ENCODE measurements at regions not wholly inside any gene's neighbourhood (a gene's known extent, or its start where the extent isn't known, plus 50 kb on each side); places are given as distances from the start of the nearest gene placed in this dataset.

DNA sequence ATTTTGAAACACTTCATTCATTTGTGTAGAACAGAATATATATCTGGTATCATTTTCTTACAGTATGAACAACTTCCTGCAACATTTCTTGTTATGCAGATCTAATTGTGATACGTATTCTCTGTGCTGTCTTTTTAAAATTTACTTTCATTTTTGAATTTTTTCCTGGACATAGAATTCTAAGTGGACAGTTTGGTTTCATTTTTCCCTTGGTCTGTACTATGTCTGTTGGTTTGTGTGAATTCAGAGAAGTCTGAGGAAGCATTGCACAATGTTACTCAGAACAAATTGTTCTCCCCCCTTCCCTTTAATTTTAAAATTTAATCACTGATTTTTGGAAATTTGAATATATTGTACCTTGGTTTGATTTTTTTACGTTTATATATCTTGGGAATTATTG is 352.5 kb upstream of the PCDH20 start:
- Histone ChIP-seq H3K27me3 (ENCODE audit: control insufficient read depth, insufficient read depth, low read length) (no peaks in the 10 kb centered on the region), H3K27ac (ENCODE audit: low read length) (no peak overlapping the region), H3K4me1 (ENCODE audit: control insufficient read depth, low read depth, low read length) (no peaks in the 10 kb centered on the region), H3K9me3 (ENCODE audit: control insufficient read depth, low read depth, low read length) (no peaks in the 10 kb centered on the region), H3K36me3 (ENCODE audit: control insufficient read depth, low read depth, low read length) (no peaks in the 10 kb centered on the region), H3K9ac (ENCODE audit: low read length) (no peak overlapping the region), H3K4me3 (ENCODE audit: low read length) (no peak overlapping the region)

DNA sequence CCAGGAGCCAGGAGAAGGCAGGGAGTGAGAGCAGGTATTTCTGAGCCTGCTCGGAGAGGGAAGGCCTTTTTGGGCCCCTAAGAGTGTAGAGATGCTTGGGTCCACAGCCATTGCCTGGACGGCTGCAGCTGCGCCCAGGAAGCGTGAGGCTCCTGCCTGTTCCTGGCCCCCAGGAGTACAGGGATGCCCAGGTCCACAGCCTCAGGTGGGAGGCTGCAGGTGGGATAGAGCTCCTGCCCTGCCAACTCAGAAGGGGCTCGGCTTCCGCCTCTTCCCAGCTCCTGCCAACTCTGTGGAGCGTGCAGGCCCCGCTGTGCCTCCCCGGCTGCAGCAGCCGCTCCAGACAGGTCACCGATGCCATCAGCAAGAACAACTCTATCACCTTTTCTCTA is 351.0 kb upstream of the PCDH20 start:
- H3K4me3 ChIP-seq (ENCODE audit: low read length): no peak overlapping the region
- no peaks in the 10 kb centered on the region for H3K27me3 ChIP-seq (ENCODE audit: control insufficient read depth, insufficient read depth, low read length)
- H3K36me3 ChIP-seq (ENCODE audit: control insufficient read depth, low read depth, low read length): no peaks in the 10 kb centered on the region
- H3K9ac ChIP-seq (ENCODE audit: low read length): no peak overlapping the region
- no peaks in the 10 kb centered on the region for H3K9me3 ChIP-seq (ENCODE audit: control insufficient read depth, low read depth, low read length)
- no peak overlapping the region for H3K27ac ChIP-seq (ENCODE audit: low read length)
- H3K4me1 ChIP-seq (ENCODE audit: control insufficient read depth, low read depth, low read length): no peaks in the 10 kb centered on the region

DNA sequence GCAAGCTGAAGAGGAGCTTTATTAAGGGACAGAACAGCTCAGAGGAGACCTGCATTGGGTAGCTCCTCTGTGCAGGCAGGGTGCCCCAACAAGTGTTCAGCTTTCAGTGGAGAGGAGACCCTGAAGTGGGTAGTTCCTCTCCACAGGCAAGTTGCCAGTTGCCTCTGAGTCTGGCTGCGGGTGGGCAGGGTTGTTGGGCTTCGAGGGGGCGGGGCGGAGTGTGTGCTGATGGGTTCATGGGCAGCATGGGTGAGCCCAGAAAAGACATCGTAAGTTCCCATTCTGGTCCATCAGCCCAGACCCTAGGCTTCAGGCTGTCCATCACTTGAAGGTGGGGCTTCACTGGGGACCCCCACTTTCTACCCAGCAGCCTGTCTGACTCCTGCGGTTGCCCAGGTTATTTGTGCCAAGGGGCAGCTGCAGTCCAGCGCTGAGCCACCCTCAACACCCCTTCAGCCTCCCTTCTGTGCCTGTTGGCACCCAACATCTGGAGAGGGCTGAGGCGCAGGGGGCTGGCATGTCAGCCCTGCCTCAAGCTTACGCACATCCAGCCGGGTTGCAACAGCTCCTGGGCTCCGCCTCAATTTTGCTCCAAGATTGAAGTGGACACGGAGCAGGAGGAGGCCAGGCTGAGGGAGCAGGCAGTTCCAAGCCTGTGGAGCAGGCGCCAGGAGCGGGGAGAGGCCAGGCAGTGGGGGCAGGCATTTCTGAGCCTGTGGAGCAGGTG is 350.5 kb upstream of the PCDH20 start:
- Histone ChIP-seq H3K36me3 (ENCODE audit: control insufficient read depth, low read depth, low read length) (no peaks in the 10 kb centered on the region), H3K4me3 (ENCODE audit: low read length) (no peak overlapping the region), H3K9me3 (ENCODE audit: control insufficient read depth, low read depth, low read length) (no peaks in the 10 kb centered on the region), H3K9ac (ENCODE audit: low read length) (no peak overlapping the region), H3K4me1 (ENCODE audit: control insufficient read depth, low read depth, low read length) (no peaks in the 10 kb centered on the region), H3K27me3 (ENCODE audit: control insufficient read depth, insufficient read depth, low read length) (no peaks in the 10 kb centered on the region), H3K27ac (ENCODE audit: low read length) (no peak overlapping the region)

DNA sequence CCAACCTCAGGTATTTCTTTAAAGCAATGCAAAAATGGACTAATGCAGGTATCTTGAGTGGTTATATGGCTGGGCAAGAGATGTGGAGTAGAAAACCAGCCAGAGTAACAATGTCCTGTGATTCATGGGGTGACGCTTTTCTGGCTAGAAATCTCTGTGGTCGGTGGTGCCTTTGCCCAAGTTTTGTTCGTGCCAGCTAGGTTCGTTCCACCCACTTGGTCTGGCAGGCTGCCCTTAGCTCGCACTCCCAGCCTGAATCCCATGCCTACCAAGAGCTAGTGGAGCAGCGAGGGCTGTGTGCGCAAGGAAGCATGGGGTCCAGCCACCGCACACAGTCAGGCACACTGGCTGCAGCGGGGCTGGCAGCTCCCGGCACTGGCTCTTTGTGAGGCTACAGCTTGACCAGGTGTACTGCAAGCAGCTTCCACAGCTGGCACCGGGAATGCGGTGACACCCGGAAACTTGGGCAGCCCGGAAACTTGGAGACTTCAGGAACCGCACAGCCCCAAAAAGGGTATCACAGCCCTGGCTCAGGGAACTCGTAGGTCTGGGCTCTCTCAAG is 349.6 kb upstream of the PCDH20 start:
- no peaks in the 10 kb centered on the region for H3K36me3 ChIP-seq (ENCODE audit: control insufficient read depth, low read depth, low read length)
- no peak overlapping the region for H3K27ac ChIP-seq (ENCODE audit: low read length)
- H3K27me3 ChIP-seq (ENCODE audit: control insufficient read depth, insufficient read depth, low read length): no peaks in the 10 kb centered on the region

DNA sequence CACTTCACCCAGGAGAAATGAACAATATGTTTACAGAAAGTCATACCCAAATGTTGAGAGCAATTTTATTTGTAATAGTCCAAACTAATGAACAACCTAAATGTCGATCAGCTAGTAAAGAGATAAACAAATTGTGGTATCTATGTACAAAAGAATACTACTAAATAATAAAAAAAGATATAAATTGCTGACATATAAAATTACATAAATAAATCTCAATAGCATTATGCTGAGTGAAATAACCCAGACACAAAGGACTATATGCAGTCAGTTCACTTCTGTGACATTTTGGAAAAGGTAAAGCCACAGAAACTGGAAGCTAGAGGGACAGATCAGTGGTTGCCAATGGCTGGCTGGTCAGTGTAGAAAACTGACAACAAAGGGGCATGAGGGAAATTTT is 346.0 kb upstream of the PCDH20 start:
- no peaks in the 10 kb centered on the region for H3K27me3 ChIP-seq (ENCODE audit: control insufficient read depth, insufficient read depth, low read length)
- H3K4me1 ChIP-seq (ENCODE audit: control insufficient read depth, low read depth, low read length): no peaks in the 10 kb centered on the region
- H3K9me3 ChIP-seq (ENCODE audit: control insufficient read depth, low read depth, low read length): no peaks in the 10 kb centered on the region
- H3K27ac ChIP-seq (ENCODE audit: low read length): no peak overlapping the region
- H3K36me3 ChIP-seq (ENCODE audit: control insufficient read depth, low read depth, low read length): no peaks in the 10 kb centered on the region
- no peak overlapping the region for H3K4me3 ChIP-seq (ENCODE audit: low read length)
- no peak overlapping the region for H3K9ac ChIP-seq (ENCODE audit: low read length)

More for the DNA sequence above, 349.6 kb upstream of the PCDH20 start:
- no peaks in the 10 kb centered on the region for H3K9me3 ChIP-seq (ENCODE audit: control insufficient read depth, low read depth, low read length)
- no peak overlapping the region for H3K4me3 ChIP-seq (ENCODE audit: low read length)
- H3K4me1 ChIP-seq (ENCODE audit: control insufficient read depth, low read depth, low read length): no peaks in the 10 kb centered on the region
- H3K9ac ChIP-seq (ENCODE audit: low read length): no peak overlapping the region

DNA sequence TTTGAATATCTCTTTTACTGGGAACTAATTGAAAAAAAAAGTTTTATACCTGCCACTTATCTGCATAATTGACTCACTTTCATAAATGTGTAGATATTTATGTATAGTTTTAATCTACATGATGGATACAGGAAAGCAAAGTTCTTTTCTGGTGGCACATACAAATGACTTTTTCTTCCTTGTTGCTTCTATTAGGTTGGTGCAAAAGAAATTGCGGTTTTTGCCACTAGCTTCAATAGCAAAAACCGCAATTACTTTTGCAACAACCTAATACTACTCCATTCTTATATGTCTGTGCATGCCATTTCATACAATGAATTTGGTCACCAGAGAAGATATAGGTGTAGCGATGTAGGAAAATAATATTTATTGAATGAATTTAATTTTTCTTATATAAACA is 344.5 kb upstream of the PCDH20 start:
- Histone ChIP-seq H3K27me3 (ENCODE audit: control insufficient read depth, insufficient read depth, low read length) (no peaks in the 10 kb centered on the region), H3K9me3 (ENCODE audit: control insufficient read depth, low read depth, low read length) (peaks cover 5% of the 10 kb centered on the region)

DNA sequence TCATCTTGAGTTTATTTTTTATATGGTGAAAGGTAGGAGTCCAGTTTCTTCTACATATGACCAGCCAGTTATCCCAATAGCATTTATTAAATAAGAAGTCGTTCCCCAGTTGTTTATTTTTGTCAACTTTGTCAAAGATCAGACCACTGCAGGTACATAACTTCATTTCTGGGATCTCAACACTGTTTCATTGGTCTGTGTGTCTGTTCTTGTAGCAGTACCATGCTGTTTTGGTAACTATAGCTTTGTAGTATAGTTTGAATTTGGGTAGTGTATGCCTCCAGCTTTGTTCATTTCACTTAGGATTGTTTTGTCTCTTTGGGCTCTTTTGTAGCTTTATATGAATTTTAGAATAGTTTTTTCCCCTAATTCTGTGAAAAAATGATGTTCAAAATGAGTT is 340.4 kb upstream of the PCDH20 start:
- Histone ChIP-seq H3K27me3 (ENCODE audit: control insufficient read depth, insufficient read depth, low read length) (no peaks in the 10 kb centered on the region), H3K9ac (ENCODE audit: low read length) (no peak overlapping the region), H3K9me3 (ENCODE audit: control insufficient read depth, low read depth, low read length) (peaks cover 5% of the 10 kb centered on the region), H3K36me3 (ENCODE audit: control insufficient read depth, low read depth, low read length) (no peaks in the 10 kb centered on the region), H3K27ac (ENCODE audit: low read length) (no peak overlapping the region), H3K4me1 (ENCODE audit: control insufficient read depth, low read depth, low read length) (no peaks in the 10 kb centered on the region), H3K4me3 (ENCODE audit: low read length) (no peak overlapping the region)

More for the DNA sequence above, 344.5 kb upstream of the PCDH20 start:
- no peaks in the 10 kb centered on the region for H3K36me3 ChIP-seq (ENCODE audit: control insufficient read depth, low read depth, low read length)
- H3K4me3 ChIP-seq (ENCODE audit: low read length): no peak overlapping the region
- H3K9ac ChIP-seq (ENCODE audit: low read length): no peak overlapping the region
- H3K27ac ChIP-seq (ENCODE audit: low read length): no peak overlapping the region
- no peaks in the 10 kb centered on the region for H3K4me1 ChIP-seq (ENCODE audit: control insufficient read depth, low read depth, low read length)

DNA sequence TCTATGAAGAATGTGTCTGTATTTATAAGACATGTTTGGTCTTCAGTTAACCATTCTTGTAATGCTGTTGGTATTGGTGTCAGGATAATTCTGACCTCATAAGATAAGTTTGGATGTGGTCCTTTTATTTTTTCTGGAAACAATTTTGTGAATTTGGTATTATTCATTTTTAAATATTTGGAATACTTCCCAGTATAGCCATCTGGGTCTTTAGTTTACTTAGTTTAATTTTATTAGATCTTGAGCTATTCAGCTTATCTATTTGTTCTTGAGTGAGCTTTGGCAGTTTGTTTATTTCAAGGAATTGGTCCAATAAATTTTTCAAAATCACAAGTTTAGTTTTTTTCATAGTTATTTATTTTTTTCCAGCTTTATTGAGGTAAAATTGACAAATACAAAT is 335.4 kb upstream of the PCDH20 start:
- Histone ChIP-seq H3K27me3 (ENCODE audit: control insufficient read depth, insufficient read depth, low read length) (no peaks in the 10 kb centered on the region), H3K36me3 (ENCODE audit: control insufficient read depth, low read depth, low read length) (no peaks in the 10 kb centered on the region), H3K4me3 (ENCODE audit: low read length) (no peak overlapping the region), H3K9me3 (ENCODE audit: control insufficient read depth, low read depth, low read length) (peaks cover 5% of the 10 kb centered on the region), H3K9ac (ENCODE audit: low read length) (no peak overlapping the region), H3K27ac (ENCODE audit: low read length) (no peak overlapping the region), H3K4me1 (ENCODE audit: control insufficient read depth, low read depth, low read length) (no peaks in the 10 kb centered on the region)

DNA sequence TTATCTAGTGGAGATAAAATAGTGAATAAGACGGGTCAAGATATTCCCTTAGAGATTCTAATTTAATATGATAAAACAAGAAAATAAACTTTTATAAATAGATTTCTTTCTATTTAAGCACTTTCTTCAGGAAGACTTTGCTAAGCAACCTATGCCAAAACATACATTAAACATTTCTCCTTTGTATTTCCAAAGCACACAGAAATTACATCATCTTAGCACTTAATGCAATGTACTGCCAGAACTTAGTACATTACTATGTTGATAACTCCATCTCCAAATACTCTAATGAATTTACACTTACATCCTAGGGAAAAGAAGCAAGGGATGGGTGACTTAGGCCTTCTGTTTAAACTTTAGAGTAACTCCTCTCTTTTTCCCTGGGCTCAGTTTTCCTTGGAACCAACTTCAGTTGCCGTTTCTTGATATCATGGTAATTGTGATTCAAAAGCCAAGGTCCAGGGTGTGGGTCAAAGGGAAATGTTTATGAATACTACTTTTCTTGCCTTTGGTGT is 322.6 kb upstream of the PCDH20 start:
- Histone ChIP-seq H3K9me3 (ENCODE audit: control insufficient read depth, low read depth, low read length) (no peaks in the 10 kb centered on the region), H3K4me1 (ENCODE audit: control insufficient read depth, low read depth, low read length) (no peaks in the 10 kb centered on the region), H3K9ac (ENCODE audit: low read length) (no peak overlapping the region), H3K27ac (ENCODE audit: low read length) (no peak overlapping the region), H3K36me3 (ENCODE audit: control insufficient read depth, low read depth, low read length) (no peaks in the 10 kb centered on the region), H3K27me3 (ENCODE audit: control insufficient read depth, insufficient read depth, low read length) (no peaks in the 10 kb centered on the region), H3K4me3 (ENCODE audit: low read length) (no peak overlapping the region)

DNA sequence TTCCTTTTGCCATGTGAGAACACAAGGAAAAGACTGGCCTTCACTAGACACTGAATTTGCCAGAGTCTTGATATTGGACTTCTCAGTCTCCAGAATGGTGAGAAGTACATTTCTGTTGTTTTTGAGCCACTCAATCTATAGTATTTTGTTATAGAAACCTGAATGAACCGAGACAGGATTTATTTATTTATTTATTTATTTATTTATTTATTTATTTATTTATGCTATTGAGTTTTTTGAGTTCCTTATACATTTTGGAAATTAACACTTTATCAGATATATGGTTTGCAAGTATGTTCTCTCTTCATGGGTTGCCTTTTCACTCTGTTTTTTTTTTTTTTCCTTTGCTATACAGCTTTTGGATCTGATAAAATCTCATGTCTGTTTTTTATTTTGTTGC is 319.0 kb upstream of the PCDH20 start:
- Histone ChIP-seq H3K4me1 (ENCODE audit: control insufficient read depth, low read depth, low read length) (no peaks in the 10 kb centered on the region), H3K36me3 (ENCODE audit: control insufficient read depth, low read depth, low read length) (no peaks in the 10 kb centered on the region), H3K9ac (ENCODE audit: low read length) (no peak overlapping the region), H3K9me3 (ENCODE audit: control insufficient read depth, low read depth, low read length) (no peaks in the 10 kb centered on the region), H3K4me3 (ENCODE audit: low read length) (no peak overlapping the region), H3K27ac (ENCODE audit: low read length) (no peak overlapping the region), H3K27me3 (ENCODE audit: control insufficient read depth, insufficient read depth, low read length) (no peaks in the 10 kb centered on the region)

DNA sequence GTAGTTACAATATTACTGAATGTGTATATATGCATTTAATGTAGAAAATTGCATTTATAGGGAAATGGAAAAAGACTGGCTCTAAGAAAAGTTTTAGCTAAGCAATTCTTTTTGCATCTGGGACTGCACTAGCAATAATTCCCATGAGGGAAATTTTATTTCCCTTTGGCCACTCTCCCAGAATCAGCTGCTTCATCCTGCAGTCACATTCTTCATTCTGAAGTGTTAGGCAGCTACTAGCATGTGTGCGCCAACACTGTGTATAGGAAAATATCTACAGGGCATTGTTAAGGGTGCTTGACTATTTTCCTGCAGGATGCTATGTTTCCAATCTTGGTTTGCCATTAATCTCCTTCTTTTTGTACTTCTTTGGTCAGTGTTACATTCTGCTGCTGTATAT is 312.8 kb upstream of the PCDH20 start:
- Histone ChIP-seq H3K9ac (ENCODE audit: low read length) (no peak overlapping the region), H3K4me3 (ENCODE audit: low read length) (no peak overlapping the region), H3K9me3 (ENCODE audit: control insufficient read depth, low read depth, low read length) (no peaks in the 10 kb centered on the region), H3K27ac (ENCODE audit: low read length) (no peak overlapping the region), H3K4me1 (ENCODE audit: control insufficient read depth, low read depth, low read length) (no peaks in the 10 kb centered on the region), H3K36me3 (ENCODE audit: control insufficient read depth, low read depth, low read length) (no peaks in the 10 kb centered on the region), H3K27me3 (ENCODE audit: control insufficient read depth, insufficient read depth, low read length) (no peaks in the 10 kb centered on the region)

DNA sequence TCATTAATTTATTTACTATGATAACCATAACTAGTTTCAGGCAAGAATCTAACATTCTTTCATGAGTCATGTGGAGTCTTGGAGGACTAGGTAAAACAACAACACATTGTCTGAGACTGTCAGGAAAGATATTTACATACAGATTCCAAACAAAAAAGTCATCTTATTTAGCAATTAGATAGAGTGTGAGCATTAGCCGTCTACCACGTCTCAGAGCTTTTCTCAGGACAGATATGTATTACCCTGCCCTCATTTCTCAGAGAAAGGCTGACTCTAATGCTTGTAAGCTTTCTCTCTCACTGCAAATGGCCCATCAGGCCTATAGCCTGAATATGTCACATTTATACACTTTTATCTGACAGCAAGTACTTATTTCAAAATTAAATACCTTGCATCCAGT is 312.1 kb upstream of the PCDH20 start:
- Histone ChIP-seq H3K4me3 (ENCODE audit: low read length) (no peak overlapping the region), H3K9ac (ENCODE audit: low read length) (no peak overlapping the region), H3K27ac (ENCODE audit: low read length) (no peak overlapping the region), H3K9me3 (ENCODE audit: control insufficient read depth, low read depth, low read length) (no peaks in the 10 kb centered on the region), H3K27me3 (ENCODE audit: control insufficient read depth, insufficient read depth, low read length) (no peaks in the 10 kb centered on the region), H3K4me1 (ENCODE audit: control insufficient read depth, low read depth, low read length) (no peaks in the 10 kb centered on the region), H3K36me3 (ENCODE audit: control insufficient read depth, low read depth, low read length) (no peaks in the 10 kb centered on the region)
